ENCODE measurements at regions not wholly inside any gene's neighbourhood (a gene's known extent, or its start where the extent isn't known, plus 50 kb on each side); places are given as distances from the start of the nearest gene placed in this dataset.
A peak's percentile ranks its signal among the peaks of the same experiment; 100 is the strongest.
"Not testable (repeated sequence)": the region's sequence is repeated elsewhere in the genome, so short reads cannot be mapped to it uniquely, and the experiment has no call there.

DNA sequence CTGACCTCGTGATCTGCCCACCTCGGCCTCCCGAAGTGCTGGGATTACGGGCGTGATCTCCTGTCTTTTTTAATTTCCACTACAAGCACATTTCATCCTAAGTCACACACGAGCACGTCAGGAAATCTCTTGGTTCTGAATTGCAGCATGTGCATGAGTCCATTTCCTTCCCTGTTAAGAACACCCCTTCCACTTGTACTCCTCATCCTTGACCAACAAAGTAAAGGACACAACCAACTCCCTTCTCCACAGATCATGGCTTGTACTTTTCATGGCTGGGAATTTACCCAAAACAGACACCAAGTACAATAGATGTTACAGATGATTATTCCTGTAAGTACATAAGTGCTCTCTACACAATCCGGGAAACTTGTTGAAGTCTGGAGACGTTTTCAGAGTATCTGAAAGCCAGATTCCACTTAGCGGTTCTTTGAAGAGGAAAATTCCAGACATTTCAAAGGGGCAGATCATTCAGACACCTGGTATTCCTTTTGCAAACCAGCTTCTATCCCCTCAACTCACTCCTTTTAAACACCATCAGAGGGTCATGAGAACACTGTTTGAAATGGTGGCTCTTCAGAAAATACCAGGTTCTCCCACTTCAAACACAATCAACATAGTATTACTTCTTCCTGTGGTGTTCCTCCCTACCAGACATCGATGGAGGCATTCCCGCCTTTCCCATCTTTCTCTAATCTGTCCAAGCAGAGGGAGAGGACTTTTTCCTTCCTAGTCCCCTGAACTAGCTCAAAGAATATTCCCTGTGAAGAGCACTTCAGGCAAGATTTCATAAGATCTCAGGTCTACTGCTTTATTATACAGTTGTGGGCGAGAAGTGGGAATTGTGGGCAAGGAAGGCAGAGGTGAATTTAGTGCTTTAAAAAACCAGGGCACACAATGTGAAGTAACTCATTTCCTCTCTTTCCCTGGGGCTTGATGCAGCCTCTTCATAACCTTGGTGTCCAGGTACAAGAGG, 80.1 kb upstream of the TSC22D2 start:
- no peak for DNase-seq

DNA sequence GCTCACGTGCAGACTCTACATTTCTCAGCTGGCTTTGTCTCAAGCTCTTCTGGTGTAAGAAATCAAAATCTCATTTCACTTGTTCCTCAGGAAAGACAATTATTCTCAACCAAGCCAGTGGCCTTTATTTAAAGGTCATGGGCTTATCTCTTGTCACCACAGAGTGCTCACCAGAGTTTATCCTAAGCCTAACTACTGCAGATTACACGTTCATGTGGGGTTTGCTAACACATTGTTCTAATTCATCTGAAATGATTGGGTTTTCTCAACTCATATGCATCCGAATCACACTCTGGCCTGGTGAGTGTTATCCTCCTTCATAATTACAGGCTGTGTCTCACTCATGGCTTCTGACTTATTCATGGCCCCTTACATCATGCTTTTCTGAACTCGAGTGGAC, 83.3 kb upstream of the TSC22D2 start:
- DNase-seq: no peak

DNA sequence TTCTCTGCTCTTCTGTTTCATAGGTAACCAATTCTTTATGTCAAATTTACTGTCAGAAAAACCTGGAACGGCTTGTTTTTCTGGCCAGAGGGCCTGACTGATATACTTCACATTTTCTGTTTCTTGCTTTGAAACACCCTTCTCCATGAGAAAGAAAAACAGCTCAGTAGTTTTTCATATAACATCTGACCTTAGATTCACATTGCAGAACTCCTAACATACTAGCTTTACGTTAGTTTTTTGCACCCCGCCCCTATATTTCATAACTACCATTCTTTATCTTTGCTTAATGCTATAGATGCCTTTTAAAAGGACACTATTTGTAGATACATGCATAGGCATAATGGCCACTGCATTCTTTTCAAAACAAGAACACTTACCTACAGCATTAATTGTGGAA, 83.9 kb upstream of the TSC22D2 start:
- no peak for DNase-seq

DNA sequence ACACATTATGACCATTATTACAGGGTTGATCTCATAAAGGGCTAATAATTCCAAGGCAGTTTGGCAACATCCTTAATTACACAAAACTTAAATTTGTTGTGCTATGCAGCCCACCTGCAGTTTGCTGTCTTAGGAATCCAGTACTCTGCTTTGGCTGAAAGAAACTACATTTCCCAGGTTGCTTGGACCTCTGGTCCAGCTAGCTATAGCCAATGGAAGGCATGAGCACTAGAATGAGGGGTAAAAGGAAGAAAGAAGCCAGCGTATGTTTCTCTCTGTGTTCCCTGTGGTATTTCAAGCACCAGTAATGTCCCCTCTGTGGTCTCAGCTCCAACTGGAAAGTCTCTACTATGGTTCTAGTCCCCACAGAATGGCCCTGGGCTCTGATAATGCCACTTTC, 84.3 kb upstream of the TSC22D2 start:
- no peak for DNase-seq

DNA sequence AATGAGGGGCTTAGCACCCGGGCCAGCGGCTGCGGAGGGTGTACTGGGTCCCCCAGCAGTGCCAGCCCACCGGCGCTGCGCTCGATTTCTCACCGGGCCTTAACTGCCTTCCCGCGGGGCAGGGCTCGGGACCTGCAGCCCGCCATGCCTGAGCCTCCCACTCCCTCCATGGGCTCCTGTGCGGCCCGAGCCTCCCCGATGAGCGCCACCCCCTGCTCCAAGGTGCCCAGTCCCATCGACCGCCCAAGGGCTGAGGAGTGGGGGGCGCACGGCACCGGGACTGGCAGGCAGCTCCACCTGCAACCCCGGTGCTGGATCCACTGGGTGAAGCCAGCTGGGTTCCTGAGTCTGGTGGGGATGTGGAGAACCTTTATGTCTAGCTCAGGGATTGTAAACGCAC, 85.0 kb upstream of the TSC22D2 start:
- DNase-seq: not testable (repeated sequence)

DNA sequence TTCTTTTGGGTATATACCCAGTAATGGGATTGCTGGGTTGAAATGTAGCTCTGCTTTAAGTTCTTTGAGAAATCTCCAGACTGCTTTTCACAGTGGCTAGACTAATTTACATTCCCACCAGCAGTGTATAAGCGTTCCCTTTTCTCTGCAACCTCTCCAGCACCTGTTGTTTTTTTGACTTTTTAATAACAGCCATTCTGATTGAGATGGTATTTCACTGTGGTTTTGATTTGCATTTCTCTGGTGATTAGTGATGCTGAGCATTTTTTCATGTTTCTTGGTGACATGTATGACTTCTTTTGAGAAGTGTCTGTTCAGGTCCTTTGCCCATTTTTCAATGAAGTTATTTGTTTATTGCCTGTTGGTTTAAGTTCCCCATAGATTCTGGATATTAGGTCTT, 87.1 kb upstream of the TSC22D2 start:
- DNase-seq: not testable (repeated sequence)

DNA sequence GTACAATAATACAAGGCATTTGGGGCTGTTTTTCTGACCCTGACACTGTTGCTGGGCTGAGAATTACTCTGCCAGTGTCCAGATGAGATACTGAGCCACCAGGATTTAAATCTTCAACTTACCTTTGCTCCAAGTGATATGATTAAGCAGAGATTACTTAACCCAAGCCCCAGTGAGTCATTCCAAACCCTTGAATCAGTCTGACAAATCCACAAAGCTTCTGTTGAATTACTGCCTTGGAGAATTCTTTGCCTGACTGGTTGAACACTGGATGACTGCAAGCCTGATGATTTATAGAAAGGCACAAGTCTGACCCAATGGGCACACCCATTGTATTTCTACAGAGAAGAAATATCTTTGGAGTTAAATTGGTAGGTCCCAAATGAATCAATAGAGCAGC, 88.2 kb upstream of the TSC22D2 start:
- peak; percentile 30 for DNase-seq

DNA sequence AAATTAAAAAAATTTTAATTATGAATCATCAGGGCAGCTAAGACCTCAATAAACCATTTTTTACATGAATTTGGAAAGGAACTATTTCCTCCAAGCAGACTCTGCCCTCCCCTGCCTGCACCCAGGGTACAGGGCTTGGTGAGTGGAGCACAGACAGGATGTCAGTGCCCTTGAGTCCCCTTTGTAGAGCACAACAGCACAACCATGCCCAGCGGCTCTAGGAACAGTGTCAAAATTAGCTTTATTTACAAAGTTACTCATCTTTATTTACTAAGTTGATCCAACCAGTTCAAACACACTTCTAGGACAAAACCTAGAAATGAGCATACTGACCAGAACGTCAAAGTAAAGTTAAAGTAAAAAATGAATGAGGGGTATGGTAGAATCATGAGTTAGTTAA, 90.6 kb upstream of the TSC22D2 start:
- no peak for DNase-seq

DNA sequence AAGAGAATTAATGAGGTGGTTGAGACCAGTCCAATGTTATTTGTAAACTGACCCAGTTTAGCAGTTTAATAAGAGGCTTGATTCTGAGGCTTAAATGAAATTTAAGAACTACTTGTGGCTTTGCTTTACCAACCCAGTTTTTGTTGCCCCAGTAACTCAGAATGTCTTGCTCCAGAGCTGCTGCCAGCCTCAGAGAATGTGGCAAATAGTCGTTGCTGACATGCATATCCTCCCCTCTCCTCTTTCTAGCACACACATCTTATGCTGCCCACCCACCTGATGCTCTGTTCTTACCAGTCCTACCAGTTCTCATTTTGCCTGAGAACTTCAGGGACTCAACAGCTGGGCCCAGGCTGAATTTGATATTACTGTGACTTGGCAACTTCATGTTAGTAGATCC, 92.4 kb upstream of the TSC22D2 start:
- DNase-seq: no peak

DNA sequence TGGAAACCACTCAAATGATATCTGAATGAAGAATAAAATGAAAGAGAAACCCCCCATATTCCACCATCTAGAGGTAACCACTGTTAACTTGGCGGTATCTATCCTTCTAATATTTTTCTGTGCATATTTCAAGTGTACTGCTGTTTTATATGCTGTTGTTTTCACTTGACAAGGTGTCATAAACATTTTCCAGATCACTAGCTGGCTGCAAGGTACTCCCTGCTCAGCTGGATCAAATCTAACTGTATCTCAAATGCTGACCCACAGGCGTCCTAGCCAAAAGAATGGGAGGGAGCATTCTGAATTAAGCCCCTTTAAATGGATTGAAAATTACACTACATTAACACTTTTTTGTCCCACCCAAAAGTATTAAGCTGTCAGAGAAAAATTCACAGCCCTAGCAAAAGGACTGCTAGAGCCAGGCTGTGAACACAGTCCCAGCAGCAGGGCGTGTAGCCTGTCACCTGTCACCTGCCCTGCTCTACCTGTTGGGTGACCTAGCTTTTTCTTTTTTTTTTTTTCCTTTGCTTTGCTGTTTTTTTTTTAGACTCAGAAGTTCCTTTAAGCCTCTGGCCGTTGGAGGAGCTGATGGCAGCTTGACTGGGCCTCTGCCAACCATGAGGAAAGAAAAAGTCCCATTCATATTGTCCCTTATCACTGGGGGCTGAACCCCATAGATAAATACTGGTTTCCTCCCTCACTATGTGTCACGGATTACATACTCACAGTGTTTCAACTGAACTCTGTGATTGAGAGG, 93.7 kb upstream of the TSC22D2 start:
- no peak for DNase-seq

DNA sequence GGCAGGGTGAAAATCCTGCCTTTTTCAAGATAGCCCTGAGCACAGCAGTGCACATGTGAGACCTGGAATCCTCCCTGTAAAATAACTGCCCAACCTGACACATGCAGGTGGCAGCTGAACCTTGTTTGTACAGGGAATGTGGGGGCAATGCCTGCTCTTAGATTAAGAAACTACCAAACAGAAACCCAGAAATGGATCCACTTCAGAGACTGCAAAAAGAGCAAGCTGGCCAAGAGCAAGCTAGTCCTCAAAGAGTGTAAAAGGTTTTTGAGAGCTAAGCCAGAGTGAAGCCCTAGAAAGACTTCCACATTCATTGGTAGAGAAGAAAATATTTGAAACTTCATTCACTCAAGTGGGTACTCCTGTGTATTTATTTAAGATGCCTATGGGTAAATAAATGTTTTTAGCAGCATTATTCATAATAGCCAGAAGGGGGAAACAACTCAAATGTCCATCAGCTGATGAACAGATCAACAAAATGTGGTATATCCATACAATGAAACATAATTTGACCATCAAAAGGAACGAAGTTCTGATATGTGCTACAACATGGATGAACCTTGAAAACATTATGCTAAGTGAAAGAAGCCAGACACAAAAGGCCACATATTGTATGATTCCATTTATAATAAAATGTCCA, 96.0 kb upstream of the TSC22D2 start:
- DNase-seq: no peak

DNA sequence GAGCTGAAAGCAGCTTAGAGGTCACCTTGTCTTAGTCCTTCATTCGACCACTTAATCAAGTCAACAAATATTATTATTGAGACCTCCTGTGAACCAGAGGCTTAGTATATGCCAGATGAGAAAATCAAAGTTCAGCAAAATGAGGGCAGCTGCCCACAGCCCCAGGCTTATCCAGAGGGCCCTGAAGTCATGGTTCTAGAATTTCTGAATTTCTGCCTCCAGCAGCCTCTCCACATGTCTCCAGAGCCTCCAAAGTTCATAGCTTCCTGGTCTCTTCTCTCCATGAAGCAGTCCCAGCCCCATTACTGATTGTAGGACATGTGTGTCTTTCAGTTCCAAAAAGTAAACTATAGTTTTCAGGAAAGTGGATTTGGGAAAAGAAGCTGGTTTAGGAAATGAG, 96.9 kb upstream of the TSC22D2 start:
- DNase-seq: no peak

DNA sequence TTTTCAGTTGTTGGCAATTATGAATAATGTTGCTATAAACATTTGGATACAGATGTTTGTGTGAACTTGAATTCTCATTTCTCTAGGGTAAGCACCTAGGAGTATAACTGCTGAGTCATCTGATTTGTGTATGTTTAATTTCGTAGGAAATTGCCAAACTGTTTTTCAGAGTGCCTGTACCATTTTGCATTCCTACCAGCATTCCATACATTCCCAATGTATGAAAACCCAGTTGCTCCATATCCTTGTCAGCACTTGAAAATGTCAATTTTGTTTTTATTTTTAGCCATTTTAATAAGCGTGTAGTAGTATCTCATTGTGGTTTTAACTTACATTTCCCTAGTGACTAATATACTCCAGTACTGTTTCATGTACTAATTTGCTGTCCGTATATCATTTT, 98.5 kb upstream of the TSC22D2 start:
- no peak for DNase-seq

DNA sequence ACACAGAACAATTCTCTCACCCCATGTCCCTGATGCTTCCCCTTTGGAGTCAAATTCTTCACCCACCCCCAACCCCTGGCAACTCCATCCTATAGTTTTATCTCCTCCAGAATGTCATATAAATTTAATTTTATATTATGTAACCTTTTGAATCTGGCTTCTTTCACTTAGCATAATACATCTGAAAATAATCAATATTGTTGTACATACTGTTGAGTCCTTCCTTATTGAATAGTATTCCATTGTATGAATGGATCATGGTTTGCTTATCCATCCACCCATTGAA, 98.9 kb upstream of the TSC22D2 start:
- no peak for DNase-seq

DNA sequence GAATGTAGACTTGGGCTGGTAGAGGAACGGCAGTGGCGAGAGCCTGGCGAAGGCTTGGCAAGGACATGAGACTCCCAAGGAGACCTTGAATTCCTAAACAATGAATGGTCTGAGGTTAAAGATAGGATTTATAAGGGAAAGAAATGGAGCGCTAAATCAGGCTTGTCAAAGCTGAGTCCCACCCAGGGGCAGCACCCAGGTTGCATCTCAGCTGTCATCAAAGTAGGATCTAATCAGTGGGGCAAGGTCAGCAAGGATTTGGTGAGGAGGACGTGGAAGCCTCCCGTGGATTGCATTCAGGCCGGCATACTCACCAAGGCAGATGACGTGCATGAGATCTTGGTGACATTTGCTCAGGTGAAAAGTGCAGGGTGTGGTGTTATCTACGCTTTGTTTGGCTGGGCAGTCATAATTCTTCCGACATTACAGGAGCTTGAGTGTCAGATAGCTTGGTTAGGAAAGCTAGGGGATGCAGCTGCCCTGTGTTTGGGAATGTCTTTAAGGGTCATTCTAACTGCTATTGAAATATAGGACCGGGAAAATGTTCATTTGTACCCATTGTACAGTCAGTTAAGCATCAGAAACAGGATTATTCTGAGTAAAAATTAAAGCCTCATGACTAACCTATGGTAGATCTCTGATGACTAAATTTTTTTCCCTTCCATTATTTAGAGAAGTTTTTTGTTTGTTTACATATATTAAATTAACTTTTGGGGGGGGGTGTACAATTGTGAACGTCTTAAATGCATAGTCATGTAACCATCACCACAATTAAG, 99.4 kb upstream of the TSC22D2 start:
- DNase-seq: no peak

DNA sequence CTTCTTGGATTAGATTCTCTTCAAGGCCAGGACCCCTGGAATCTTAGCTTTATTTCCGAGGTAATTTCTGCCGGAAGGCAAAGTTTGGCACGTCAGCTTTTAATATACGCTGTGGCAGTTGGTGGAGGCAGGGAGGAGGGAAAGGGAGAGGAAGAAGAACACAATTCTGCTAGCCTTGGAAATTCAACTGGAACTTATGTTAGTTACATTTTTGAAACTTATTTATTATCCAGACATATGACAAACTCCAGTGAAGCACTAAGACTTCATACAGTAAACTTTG, 100.1 kb upstream of the TSC22D2 start:
- no peak for DNase-seq

DNA sequence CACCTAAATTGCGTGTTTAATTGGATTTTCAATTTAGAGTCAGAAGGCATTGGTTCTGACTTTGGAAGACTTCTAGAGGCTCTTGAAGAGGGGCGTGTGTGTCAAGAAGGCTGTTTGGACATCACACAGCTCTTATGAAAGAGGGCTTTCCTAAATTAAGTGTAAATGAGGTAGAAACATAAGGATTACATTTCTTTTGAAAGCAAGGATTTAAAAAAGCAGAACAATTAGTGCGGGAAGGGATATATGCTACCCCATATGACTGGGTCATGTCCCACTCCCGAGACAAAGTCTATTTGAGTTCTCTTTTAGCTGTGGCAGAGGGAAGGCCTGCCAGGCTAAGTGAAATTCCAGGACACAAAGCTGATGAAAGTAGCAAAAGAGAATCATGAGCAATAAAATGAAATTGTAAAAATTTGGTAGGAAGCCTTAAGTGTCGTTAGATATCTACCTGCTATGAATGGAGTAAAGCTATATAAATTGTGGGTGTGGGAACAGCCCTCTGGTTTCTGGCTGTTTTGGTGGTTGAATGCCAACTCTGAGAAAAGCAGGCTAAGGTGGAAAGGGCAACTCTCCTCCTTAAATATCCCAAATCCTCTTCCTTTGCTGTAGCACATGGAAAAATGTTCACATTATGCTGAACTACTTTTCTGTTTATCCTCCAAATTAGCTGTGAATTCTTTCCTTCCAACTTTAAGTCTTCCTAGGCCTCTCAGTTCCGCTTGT, 100.6 kb upstream of the TSC22D2 start:
- DNase-seq: no peak

DNA sequence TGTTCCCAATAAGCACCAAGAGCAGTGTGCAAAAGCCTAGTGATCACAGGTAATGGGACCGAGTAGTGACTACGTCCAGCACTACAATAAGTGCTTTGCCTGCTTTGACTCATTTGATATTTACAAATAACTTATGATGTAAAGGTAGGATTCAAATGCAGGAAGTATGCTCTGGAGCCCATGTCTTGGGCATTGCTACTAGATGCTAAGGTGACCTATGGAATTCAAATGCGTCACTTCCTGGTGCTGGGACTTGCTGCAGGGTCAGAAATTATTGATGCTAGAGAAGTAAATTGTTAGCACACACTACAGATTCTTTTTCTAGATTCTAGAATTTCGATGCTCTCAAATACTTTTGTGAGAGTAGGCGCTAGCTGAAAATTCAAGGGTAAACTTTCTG, 101.2 kb upstream of the TSC22D2 start:
- DNase-seq: no peak

DNA sequence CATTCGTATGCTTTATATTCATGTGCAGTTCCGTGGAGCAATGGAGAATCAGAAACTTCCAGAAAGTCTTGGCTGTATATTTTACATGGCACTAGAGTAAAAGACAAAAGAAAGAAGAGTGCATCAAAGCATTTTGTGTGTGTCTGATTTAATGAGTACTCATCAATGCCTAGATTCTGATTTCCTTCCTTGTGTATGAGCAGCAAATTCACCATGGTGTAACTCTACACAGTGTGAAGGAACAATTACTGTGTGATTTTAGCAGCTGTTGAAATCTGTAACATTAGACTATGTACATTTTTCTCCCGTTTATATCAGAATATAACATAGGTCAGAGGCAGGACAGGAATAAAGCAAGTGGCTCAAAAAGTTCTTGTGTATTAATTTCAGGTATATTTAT, 102.0 kb upstream of the TSC22D2 start:
- DNase-seq: no peak

DNA sequence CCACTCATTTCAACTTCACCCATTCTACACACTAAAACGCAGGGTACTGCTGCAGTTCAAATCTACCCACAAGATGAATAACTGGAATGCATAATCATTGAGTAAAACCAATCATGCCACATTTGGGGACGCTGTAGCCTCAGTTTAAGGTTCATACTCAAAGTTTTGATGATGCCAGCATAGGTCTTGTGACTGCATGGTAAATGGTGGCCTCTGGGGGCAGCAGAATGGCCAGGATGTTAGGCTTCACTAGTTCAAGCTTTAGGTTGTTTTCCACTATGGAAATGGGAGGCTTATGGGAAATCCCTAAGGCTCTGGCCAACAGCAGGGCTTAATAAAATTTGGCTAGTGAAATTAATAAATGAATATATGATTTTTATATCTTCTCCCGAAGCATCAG, 104.3 kb upstream of the TSC22D2 start:
- DNase-seq: no peak

DNA sequence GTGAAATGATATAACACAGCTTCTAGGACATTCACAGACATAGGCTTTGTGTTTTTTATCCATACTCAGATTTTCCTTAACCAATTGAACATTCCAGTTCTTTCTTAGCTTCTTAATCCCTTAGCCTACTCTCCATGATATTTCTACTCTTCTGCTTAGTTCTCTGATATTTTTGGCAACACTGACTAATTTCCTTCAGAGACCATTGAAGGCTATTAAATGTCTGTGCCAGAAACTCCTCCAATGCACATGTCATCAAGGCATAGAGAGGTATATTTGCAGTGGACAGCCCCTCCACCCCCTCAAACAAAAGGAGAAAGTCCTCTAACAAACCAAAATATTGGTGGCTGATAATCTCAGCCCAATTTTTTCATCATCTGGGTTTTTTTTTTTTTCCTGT, 105.9 kb upstream of the TSC22D2 start:
- DNase-seq: no peak

DNA sequence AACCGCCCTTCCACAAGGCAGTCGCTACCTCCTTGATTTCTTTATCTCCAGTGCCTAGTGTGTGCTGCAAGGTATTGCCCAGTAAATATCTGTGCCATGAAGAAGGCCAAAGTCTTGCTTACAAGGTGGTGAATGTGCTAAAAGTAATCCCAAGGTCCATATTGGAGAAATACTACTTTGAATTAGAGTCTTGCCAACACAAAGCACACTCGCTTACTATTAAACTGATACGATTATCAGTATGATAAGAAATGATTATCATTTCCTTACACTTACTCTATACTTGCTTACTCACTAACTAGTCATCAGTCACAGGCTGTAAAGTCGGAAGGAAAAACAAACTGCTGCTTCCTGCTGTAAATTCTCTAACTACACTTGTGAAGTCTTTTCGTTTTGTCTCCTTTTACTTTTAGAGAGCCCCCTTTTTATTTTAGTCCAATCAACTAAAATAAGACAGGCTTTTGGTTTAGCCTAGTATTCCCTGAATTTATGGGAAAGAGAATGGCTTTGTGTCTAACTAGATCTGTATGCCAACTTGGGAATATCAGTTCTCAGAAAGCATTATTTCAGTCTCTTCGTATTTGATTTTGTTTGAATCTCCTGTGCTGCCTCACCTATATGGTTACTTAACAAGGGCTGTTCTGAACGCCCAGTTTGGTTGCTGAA, 107.1 kb upstream of the TSC22D2 start:
- DNase-seq: no peak

Measured in activated CD4-positive, alpha-beta T cell treated with anti-CD3 and anti-CD28 coated beads, Interleukin-2, Interleukin-6, amounts not matched to agents 100 ng/mL and 50 ng/mL, durations not matched to agents 16 hours and 8 hours (primary cell).